ENCODE measurements at regions not wholly inside any gene's neighbourhood (a gene's known extent, or its start where the extent isn't known, plus 50 kb on each side); places are given as distances from the start of the nearest gene placed in this dataset.

- H3K4me3 ChIP-seq (ENCODE audit: low read depth, low read length) = no peak overlapping the region
These were observed 160.3 kb downstream of the SLITRK6 start for GRCh38 chr13:85638815-85639393.

GRCh38 chr13:85638265-85638664 lies 161.0 kb downstream of the SLITRK6 start:
- no peak overlapping the region for H3K4me3 ChIP-seq (ENCODE audit: low read depth, low read length)
- no peak for TF ChIP-seq CTCF (IDR thresholded peaks at IDR 0.05; ENCODE audit: low read depth, low read length)

More at GRCh38 chr13:85638815-85639393, 160.3 kb downstream of the SLITRK6 start:
- no peak for TF ChIP-seq CTCF (IDR thresholded peaks at IDR 0.05; ENCODE audit: low read depth, low read length)

DNA sequence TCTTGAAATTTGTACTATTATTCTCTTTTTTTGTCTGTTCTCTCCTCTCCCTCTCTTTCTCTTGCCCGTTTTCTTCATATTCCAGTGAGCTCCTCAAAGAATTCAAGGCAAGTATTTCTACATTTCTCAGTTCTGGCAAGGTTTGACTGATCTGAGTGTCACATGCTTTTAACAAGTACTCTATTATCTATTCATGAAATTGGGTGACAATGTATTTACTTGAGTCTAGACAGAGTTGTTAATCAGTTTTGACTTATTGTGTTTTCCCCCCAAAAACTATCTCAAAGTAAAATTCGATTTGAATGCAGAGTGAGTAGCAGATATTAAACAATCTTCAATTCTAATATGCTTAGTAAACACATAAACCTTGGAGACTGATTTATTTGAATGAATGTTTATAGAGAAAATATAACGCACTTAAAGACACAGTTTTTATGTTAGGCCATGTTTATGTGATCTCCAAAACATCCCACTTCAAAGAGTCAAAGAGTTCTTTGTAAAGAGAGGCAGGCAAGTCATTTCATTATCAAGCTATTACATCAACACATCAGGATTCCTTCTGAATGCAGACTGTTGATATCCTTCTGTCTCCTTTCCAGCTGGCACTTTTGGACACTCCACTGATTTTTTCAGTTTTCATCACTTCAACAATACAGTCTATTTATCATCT lies 166.6 kb downstream of the SLITRK6 start:
- no peak overlapping the region for H3K4me3 ChIP-seq (ENCODE audit: low read depth, low read length)
- TF ChIP-seq CTCF (IDR thresholded peaks at IDR 0.05; ENCODE audit: low read depth, low read length) = no peak

GRCh38 chr13:85631801-85632200 lies 167.4 kb downstream of the SLITRK6 start:
- H3K4me3 ChIP-seq (ENCODE audit: low read depth, low read length) = no peak overlapping the region
- TF ChIP-seq CTCF (IDR thresholded peaks at IDR 0.05; ENCODE audit: low read depth, low read length) = no peak

- TF ChIP-seq CTCF (IDR thresholded peaks at IDR 0.05; ENCODE audit: low read depth, low read length) = no peak
These were observed 172.6 kb downstream of the SLITRK6 start for GRCh38 chr13:85626603-85627002.

GRCh38 chr13:85619321-85619720 lies 179.9 kb downstream of the SLITRK6 start:
- no peak overlapping the region for H3K4me3 ChIP-seq (ENCODE audit: low read depth, low read length)
- TF ChIP-seq CTCF (IDR thresholded peaks at IDR 0.05; ENCODE audit: low read depth, low read length) = no peak

More at GRCh38 chr13:85626603-85627002, 172.6 kb downstream of the SLITRK6 start:
- H3K4me3 ChIP-seq (ENCODE audit: low read depth, low read length) = no peak overlapping the region

GRCh38 chr13:85618521-85618920 lies 180.7 kb downstream of the SLITRK6 start:
- no peak for TF ChIP-seq CTCF (IDR thresholded peaks at IDR 0.05; ENCODE audit: low read depth, low read length)
- H3K4me3 ChIP-seq (ENCODE audit: low read depth, low read length) = no peak overlapping the region
